HUES6 (cell line): ENCODE measurements at regions not wholly inside any gene's neighbourhood (a gene's known extent, or its start where the extent isn't known, plus 50 kb on each side); places are given as distances from the start of the nearest gene placed in this dataset.
"Not testable (repeated sequence)": the region's sequence is repeated elsewhere in the genome, so short reads cannot be mapped to it uniquely, and the experiment has no call there.

Experiments used
- H3K27ac ChIP-seq: 2 replicates; pipeline ENCODE4 v1.7.0; 2013; ENCODE audit warnings: low read depth, mild to moderate bottlenecking, low read length, inconsistent platforms
- H3K27me3 ChIP-seq: 2 replicates; pipeline ENCODE4 v1.6.1; 2013; ENCODE audit warnings: low read length; ENCODE audit not compliant: control insufficient read depth, insufficient read depth
- H3K36me3 ChIP-seq: 2 replicates; pipeline ENCODE4 v1.6.1; 2013; ENCODE audit warnings: low read length; ENCODE audit not compliant: control insufficient read depth, insufficient read depth
- H3K4me1 ChIP-seq: 2 replicates; pipeline ENCODE4 v1.6.1; 2013; ENCODE audit warnings: low read length; ENCODE audit not compliant: control insufficient read depth, insufficient read depth
- H3K4me3 ChIP-seq: 2 replicates; pipeline ENCODE4 v1.5.1; 2013; ENCODE audit warnings: low read depth, low read length
- H3K9ac ChIP-seq: one replicate; pipeline ENCODE4 v1.6.1; 2013; ENCODE audit warnings: mild to moderate bottlenecking, low read length
- H3K9me3 ChIP-seq: 2 replicates; pipeline ENCODE4 v1.6.1; 2013; ENCODE audit warnings: low read depth, low read length; ENCODE audit not compliant: control insufficient read depth, insufficient read depth

DNA sequence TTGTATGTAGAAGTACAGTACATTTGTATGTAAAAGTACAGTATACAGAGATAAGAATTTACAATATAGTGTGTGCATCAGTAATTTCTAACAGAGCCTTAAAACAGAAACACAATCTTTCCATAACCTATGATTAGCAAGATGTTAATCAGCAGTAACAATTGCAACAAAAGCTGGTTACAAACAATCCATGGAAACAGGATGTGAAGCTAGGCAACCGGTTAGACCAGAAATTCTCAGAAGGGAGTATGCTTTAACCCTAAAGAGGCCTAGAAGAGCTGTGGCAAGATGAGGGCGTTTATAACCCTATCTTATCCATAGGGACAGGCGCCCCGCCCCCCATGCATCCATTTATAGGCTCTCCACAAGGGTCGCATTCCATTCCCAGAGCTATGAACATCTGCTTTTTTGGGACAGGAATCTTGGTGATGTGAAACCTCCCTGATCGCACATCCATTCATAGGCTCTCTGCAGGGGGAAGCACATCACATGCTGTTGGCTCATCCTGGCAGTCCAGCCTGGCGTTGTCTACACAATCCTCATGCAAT lies 180.3 kb downstream of the PDGFRA start:
- H3K27me3 ChIP-seq, H3K4me3 ChIP-seq, H3K9me3 ChIP-seq, H3K27ac ChIP-seq, H3K4me1 ChIP-seq, H3K9ac ChIP-seq, H3K36me3 ChIP-seq: not testable (repeated sequence)

DNA sequence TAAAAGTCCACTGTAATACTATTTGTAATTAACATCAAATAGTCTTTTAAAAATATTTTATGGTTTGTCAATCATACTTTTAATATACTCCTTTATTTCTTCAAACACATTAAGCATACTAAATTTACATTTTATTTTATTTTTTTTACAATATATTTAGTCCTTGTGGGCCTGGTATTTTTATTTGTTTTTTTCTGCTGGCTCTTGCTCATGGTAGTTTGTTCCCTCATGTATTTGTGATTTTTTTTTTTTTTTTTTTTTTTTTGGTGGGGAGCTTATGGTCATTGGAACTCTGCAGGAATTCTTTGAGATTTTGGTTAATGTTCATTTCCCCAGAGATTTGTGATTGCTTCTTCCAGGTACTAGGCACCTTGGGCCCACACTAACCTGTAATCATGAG lies 185.5 kb downstream of the PDGFRA start:
- Histone ChIP-seq H3K9me3 (peaks cover 5% of the 10 kb centered on the region), H3K9ac (no peak overlapping the region), H3K27ac (no peak overlapping the region), H3K4me1 (no peaks in the 10 kb centered on the region), H3K36me3 (no peaks in the 10 kb centered on the region), H3K4me3 (no peak overlapping the region), H3K27me3 (no peaks in the 10 kb centered on the region)

DNA sequence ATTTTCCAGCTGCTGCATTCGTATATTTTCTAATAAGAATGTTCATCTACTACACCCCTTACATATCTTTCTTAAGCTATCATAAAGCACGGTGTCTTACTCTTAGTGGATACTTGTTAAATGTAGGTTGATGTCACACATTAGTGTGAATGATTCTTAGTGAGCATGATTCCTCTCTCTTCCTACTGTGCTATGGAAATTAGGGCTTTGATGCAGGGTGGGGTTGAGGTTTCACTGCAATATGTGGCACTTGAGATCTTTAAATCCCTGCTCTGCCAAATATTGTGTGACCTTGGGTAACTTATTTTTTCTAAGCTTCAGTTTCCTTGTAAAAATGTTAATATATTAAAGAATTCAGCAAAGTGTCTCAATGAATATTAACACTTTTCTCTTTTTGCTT lies 188.4 kb downstream of the PDGFRA start:
- no peaks in the 10 kb centered on the region for H3K36me3 ChIP-seq
- no peaks in the 10 kb centered on the region for H3K27me3 ChIP-seq
- no peaks in the 10 kb centered on the region for H3K4me1 ChIP-seq
- H3K27ac ChIP-seq = no peak overlapping the region
- H3K4me3 ChIP-seq = no peak overlapping the region
- H3K9me3 ChIP-seq = peaks cover 8% of the 10 kb centered on the region
- no peak overlapping the region for H3K9ac ChIP-seq

DNA sequence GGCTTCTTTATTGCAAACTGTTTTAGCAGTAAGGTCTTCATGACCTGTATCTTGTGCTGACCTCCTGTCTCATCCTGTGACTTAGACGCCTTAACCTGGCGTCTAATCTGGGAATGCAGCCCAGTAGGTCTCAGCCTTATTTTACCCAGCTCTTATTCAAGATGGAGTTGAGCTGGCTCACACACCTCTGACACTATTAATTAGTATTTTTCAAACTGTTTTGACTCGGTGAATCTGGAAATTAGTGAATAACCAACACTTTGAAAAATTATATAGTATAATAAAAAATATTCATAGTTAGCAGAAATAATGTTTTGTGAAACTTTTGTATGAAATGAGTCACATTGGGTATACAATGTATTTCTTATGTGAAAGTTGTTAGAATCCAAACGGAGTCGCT lies 189.4 kb downstream of the PDGFRA start:
- Histone ChIP-seq H3K27ac (no peak overlapping the region), H3K4me1 (no peaks in the 10 kb centered on the region), H3K9me3 (peaks cover 8% of the 10 kb centered on the region), H3K36me3 (no peaks in the 10 kb centered on the region), H3K9ac (no peak overlapping the region), H3K4me3 (no peak overlapping the region), H3K27me3 (no peaks in the 10 kb centered on the region)

DNA sequence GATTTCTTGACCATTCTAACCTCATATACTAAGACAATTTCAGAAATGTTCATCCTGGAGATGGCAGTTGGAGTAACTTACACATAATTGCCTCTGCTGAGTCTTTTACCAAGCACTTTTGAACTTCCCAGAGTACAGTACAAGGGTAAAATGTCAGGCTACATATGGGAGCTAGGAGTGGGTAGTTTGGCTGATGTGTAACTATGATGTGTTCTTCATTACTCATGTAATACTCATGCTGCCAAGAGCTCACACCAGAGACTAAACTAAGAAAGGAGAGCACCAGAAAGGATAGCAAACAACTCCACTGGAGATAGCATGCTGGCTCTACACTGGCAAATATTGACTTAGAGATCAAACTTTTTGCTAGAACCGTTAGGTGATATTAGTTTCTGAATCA lies 194.0 kb downstream of the PDGFRA start:
- Histone ChIP-seq H3K36me3 (no peaks in the 10 kb centered on the region), H3K9me3 (peaks cover 5% of the 10 kb centered on the region), H3K4me3 (no peak overlapping the region), H3K27me3 (no peaks in the 10 kb centered on the region), H3K27ac (no peak overlapping the region), H3K9ac (no peak overlapping the region), H3K4me1 (no peaks in the 10 kb centered on the region)

DNA sequence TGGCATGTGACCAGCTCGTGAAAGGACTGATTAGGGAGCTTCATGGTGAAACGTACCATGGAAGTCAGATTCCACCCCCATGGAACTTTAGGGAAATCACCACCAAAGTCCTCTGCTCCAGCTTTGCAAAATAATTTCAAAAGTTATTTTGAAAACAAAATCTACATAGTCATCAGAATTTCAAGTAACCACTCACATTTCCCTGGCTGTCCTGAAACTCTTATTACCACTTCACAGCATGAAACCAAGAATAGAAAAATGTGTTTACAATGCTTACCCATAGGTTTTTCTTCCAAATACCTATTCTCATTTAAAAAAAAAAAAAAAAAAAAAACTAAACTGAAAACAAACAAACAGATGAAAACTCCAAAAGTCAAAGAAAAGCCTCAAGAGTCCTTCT lies 198.7 kb downstream of the PDGFRA start:
- H3K9ac ChIP-seq = no peak overlapping the region
- H3K9me3 ChIP-seq = no peaks in the 10 kb centered on the region
- no peaks in the 10 kb centered on the region for H3K36me3 ChIP-seq
- no peak overlapping the region for H3K4me3 ChIP-seq
- no peaks in the 10 kb centered on the region for H3K4me1 ChIP-seq
- no peaks in the 10 kb centered on the region for H3K27me3 ChIP-seq
- no peak overlapping the region for H3K27ac ChIP-seq

DNA sequence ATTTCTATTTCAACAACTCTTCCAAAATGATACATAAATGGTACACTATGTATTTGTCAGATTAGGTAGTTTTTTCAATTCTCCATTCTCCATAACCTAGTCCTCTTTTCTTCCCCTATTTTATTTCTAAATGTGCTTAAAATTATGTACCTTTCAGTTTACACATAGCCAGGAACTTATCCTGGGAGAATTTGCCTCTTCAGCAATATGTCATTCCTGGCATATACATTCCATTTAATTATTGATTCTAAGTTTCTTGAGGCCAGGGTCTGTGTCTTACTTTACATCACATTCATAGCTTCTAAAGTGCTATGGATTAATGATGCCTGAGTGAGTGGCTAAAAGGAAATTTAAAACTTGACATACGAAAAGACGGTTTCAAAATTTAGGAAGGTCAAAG lies 199.8 kb downstream of the PDGFRA start:
- Histone ChIP-seq H3K9me3 (no peaks in the 10 kb centered on the region), H3K36me3 (no peaks in the 10 kb centered on the region), H3K27me3 (no peaks in the 10 kb centered on the region), H3K27ac (no peak overlapping the region), H3K4me1 (no peaks in the 10 kb centered on the region), H3K4me3 (no peak overlapping the region), H3K9ac (no peak overlapping the region)

DNA sequence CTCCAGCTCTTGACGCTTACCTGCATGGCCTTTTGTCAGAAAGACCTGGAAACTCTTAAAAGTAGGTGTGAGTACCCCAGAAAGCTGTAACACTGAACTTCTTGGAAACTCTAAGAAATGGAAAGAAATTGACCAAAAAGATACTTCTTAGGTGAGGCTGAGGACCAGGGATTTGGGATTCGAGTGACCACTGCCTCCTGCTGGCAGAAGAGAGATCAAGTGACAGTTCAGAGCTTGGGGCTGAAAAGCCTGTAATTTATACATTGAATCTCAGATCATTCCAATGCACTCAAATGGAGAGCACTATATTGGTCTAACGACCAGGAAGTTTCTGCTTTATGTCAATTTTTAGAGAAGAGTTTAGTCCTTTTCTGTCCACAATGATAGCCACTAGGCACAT lies 204.6 kb downstream of the PDGFRA start:
- Histone ChIP-seq H3K36me3 (no peaks in the 10 kb centered on the region), H3K9ac (no peak overlapping the region), H3K9me3 (no peaks in the 10 kb centered on the region), H3K4me1 (no peaks in the 10 kb centered on the region), H3K27me3 (no peaks in the 10 kb centered on the region), H3K27ac (no peak overlapping the region), H3K4me3 (no peak overlapping the region)

DNA sequence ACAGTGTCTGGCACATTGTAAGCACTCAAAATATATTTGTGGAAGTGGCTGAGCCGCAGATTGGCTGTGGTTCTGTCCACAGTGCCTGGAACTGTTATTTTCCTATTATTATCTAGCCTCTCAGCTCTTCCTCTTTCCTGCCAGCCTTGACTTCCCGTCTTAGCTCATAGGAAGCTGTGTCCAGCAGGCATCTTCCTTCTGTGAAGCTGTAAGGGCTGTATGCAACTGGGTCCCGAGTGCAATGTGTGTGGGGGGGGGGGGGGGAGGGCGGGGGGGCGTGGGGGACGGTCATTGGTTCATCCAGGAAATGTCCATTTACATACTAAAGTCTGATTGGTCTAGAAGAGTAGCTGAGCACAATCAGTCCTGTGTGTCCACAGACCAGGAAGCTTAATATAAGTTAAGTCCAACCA lies 210.7 kb downstream of the PDGFRA start:
- Histone ChIP-seq H3K9me3 (no peaks in the 10 kb centered on the region), H3K27ac (no peak overlapping the region), H3K4me1 (no peaks in the 10 kb centered on the region), H3K36me3 (no peaks in the 10 kb centered on the region), H3K4me3 (no peak overlapping the region), H3K27me3 (0 out of 2 replicates have a peak, but pooled peaks cover 4% of the 10 kb centered on the region), H3K9ac (no peak overlapping the region)

DNA sequence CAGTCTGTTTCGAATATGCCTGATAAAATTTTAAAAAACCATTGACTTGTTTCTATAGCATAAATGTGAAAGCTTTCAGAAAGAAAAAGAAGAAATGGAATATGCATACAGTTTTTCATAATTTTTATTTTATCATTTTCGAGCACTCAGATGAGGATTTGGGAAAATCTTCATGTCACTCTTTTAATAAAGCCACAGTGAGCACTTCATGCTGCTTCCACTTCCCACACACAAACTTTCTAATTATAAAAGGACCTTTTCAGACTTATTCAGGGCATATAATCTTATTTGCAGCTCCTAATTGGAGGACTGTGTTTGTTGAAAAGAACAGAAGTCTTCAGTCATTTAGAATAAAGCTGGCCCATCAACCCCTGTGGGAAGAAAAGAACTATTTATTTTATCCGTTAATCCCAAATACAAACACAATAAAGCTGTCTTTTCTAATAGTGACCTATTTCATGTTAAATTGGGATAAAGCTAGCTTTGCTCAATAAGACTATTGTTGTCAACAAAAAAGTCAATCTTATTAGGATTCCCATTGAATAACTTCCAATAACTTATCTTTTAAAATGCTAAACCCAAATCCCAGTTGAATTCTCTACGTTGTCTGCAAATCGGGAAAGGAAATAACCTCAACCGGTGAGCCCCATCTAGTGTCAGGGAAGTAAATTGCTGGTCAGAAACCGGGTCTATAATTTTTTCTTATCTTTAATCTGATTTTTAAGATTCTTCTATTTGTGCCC lies 211.5 kb downstream of the PDGFRA start:
- Histone ChIP-seq H3K27me3 (0 out of 2 replicates have a peak, but pooled peaks cover 4% of the 10 kb centered on the region), H3K36me3 (no peaks in the 10 kb centered on the region), H3K4me1 (no peaks in the 10 kb centered on the region), H3K9ac (no peak overlapping the region), H3K27ac (no peak overlapping the region), H3K9me3 (no peaks in the 10 kb centered on the region), H3K4me3 (no peak overlapping the region)

DNA sequence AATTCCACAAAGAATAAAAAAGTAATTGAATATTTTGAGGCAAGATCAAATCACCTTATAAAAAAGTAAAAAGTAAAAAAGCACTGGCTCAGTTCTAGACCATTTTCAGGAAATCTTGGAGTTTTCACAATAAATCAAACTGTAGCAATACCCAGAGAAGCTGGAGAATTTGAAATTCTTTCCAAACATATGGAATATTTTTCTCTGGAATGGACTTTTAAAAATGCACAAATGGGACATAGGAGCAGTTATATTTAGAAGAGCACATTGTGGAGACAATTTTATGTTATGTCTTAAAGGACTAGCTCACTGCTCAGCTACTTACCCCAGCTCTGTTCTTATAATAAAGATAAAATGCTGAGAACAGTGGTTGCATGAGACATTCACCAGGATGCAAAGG lies 211.9 kb upstream of the KIT start:
- no peaks in the 10 kb centered on the region for H3K36me3 ChIP-seq
- H3K27ac ChIP-seq = no peak overlapping the region
- peaks cover 25% of the 10 kb centered on the region for H3K9me3 ChIP-seq
- no peaks in the 10 kb centered on the region for H3K4me1 ChIP-seq
- 0 out of 2 replicates have a peak, but pooled peaks cover 4% of the 10 kb centered on the region for H3K27me3 ChIP-seq
- H3K4me3 ChIP-seq = no peak overlapping the region
- H3K9ac ChIP-seq = no peak overlapping the region
